Calu3 (cell line): ENCODE measurements at regions not wholly inside any gene's neighbourhood (a gene's known extent, or its start where the extent isn't known, plus 50 kb on each side); places are given as distances from the start of the nearest gene placed in this dataset.

Experiments used
- BruUV-seq: library from RNA; stranded (reverse); fragments of 400-500 nt; replicated peaks from 2 replicates; lab custom pipeline; 2021; lab: Mats Ljungman, UMichigan
- CTCF ChIA-PET: fragments of 300-600 bp; sonication (Branson Sonifier 250); formaldehyde crosslinking; loops from one replicate; lab custom pipeline; 2022; ENCODE audit warnings: antibody characterized with exemption; lab: Charles Lee
- DNase-seq: peaks from one replicate; pipeline ENCODE4 v3.0.0; 2022
- H3K27ac Mint-ChIP-seq: one replicate; pipeline ENCODE4 v1.8.0; 2022; ENCODE audit warnings: mixed read lengths; ENCODE audit not compliant: unreplicated experiment
- H3K27me3 Mint-ChIP-seq: one replicate; pipeline ENCODE4 v1.8.0; 2022; ENCODE audit warnings: mixed read lengths; ENCODE audit not compliant: unreplicated experiment
- H3K36me3 Mint-ChIP-seq: one replicate; pipeline ENCODE4 v1.8.0; 2022; ENCODE audit warnings: mild to moderate bottlenecking, moderate library complexity, mixed read lengths; ENCODE audit not compliant: insufficient read depth, unreplicated experiment
- H3K4me1 Mint-ChIP-seq: one replicate; pipeline ENCODE4 v1.8.0; 2022; ENCODE audit warnings: mild to moderate bottlenecking, low read depth, mixed read lengths; ENCODE audit not compliant: unreplicated experiment
- H3K4me3 Mint-ChIP-seq: one replicate; pipeline ENCODE4 v1.8.0; 2022; ENCODE audit warnings: mild to moderate bottlenecking, low read depth, moderate library complexity, mixed read lengths; ENCODE audit not compliant: unreplicated experiment
- H3K9me3 Mint-ChIP-seq: one replicate; pipeline ENCODE4 v1.8.0; 2022; ENCODE audit warnings: low read depth, mixed read lengths; ENCODE audit not compliant: unreplicated experiment
- intact Hi-C: fragments of 100-400 bp; cut with micrococcal nuclease; formaldehyde crosslinking; loops from one replicate; pipeline ENCODE4 v1.10.0; 2022; ENCODE audit not compliant: unreplicated experiment
- TF ChIP-seq, protein P1 (sequence below): fragments of 200-600 bp; IDR thresholded peaks from one replicate; pipeline ENCODE4 v1.8.0; 2022; ENCODE audit warnings: antibody characterized with exemption; ENCODE audit not compliant: unreplicated experiment

DNA sequence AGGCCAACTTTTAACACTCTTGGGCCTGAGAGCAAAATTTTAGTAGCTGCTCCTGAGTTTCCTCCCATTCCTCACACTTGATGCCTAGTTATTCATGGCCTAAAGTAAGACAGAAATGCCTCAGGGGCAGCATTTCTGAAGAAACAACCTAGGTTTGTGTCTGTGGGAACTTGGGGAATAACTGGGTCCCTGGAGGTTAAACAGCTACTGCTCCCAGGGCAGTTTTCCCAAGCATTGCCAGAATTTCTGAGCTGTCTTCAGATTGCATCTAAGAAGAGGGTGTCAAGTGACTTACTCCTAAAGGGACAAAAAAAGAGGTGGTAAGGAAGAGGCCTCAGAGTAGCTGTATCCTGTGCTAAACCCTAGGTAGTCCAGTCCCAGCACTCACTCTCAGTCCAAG is 130.8 kb upstream of the ACSL4 start:
- no peak for DNase-seq
- no peak overlapping the region for H3K4me3 Mint-ChIP-seq
- intact Hi-C loops, result no loop called here
- no TSS peak for BruUV-seq
- no peaks in the 10 kb centered on the region for H3K36me3 Mint-ChIP-seq
- H3K4me1 Mint-ChIP-seq, result peaks cover 16% of the 10 kb centered on the region
- no peaks in the 10 kb centered on the region for H3K9me3 Mint-ChIP-seq
- H3K27ac Mint-ChIP-seq, result no peak overlapping the region
- CTCF ChIA-PET, result no interaction called here
- TF ChIP-seq, protein P1, sequence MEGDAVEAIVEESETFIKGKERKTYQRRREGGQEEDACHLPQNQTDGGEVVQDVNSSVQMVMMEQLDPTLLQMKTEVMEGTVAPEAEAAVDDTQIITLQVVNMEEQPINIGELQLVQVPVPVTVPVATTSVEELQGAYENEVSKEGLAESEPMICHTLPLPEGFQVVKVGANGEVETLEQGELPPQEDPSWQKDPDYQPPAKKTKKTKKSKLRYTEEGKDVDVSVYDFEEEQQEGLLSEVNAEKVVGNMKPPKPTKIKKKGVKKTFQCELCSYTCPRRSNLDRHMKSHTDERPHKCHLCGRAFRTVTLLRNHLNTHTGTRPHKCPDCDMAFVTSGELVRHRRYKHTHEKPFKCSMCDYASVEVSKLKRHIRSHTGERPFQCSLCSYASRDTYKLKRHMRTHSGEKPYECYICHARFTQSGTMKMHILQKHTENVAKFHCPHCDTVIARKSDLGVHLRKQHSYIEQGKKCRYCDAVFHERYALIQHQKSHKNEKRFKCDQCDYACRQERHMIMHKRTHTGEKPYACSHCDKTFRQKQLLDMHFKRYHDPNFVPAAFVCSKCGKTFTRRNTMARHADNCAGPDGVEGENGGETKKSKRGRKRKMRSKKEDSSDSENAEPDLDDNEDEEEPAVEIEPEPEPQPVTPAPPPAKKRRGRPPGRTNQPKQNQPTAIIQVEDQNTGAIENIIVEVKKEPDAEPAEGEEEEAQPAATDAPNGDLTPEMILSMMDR, result no peak
- H3K27me3 Mint-ChIP-seq, result no peaks in the 10 kb centered on the region

DNA sequence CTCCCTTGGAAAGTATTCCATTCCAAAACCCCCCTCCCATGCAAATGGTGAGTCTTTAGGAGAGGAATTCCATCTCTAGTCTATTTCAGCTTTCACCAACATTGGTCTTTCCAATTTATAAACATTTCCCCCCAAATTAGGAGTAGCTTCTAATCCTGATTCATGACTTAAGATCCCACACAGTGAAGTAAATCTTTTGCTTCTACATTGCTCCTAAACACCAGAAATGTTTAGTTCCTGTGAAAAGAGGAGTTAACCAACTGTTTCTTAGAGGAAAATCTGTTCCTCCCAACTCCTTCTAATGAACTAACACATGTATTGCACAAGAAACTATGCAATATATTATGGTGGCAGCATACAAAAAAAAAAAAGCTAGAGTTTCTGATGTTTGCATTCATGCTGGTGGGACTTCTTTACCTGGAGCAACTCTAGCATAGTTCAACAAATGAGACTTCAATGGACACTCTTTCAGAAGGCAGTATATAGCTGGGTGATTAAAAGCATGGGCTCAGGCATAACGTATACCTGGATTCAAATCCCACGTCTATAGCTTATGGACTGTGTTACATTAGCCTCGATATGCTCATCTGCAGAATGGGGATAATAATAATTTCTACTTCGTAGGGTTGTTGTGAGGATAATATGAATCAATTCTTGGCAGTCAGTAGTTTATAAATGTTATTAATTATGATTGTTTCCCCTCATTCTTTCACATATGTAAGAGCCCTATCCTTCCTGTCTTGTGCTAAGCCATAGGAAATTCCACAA is 131.6 kb upstream of the TMEM164 start:
- no peaks in the 10 kb centered on the region for H3K9me3 Mint-ChIP-seq
- H3K27me3 Mint-ChIP-seq, result no peaks in the 10 kb centered on the region
- no peak for DNase-seq
- no peaks in the 10 kb centered on the region for H3K4me1 Mint-ChIP-seq
- CTCF ChIA-PET, result interaction anchor here (0.7 to 0.9 kb wide), 3 partner anchors 14 to 44 kb away, joined by 3 to 4 read pairs (median 3); no protein-coding TSS in a partner anchor
- intact Hi-C loops, result no loop called here
- no peak overlapping the region for H3K27ac Mint-ChIP-seq
- H3K36me3 Mint-ChIP-seq, result no peaks in the 10 kb centered on the region
- no peak overlapping the region for H3K4me3 Mint-ChIP-seq
- TF ChIP-seq, protein P1, result no peak
- BruUV-seq, result no TSS peak

DNA sequence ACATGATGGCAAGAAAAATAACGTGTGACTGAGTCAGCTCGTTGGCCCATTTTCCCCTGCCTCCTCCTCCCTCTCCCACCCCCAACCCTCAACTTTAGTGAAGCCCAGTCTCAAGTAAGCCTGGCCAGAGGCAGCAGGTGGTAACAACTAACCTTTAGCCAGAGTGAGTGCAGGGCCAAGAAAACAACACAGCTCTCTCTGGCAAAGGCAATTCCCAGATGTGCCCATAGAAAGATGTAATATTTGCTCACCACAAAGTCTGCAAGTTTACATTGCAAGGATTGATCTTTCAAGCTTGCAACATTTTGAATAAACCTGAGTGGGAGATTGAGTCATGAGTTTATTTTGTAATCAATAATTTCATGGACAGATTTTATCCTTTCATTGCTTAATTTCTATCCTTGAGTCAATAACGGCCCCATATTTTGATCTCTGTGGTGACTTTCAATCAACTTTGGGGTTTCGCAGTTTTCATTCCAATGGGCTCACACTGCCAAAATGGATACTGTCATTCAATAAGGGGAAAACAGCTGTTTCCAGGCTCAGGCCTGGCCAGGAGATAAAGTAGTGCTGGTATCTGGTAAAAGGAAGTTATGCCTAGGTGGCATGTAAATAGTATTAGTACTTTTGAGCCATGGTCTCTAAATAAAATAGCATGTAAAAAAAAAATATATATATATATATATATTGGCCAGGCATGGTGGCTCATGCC is 130.7 kb upstream of the TMEM164 start:
- Mint-ChIP-seq H3K4me1 (no peaks in the 10 kb centered on the region), H3K9me3 (no peaks in the 10 kb centered on the region), H3K4me3 (no peak overlapping the region), H3K36me3 (no peaks in the 10 kb centered on the region), H3K27ac (no peak overlapping the region), H3K27me3 (no peaks in the 10 kb centered on the region)
- TF ChIP-seq, protein P1, result no peak
- DNase-seq, result no peak
- intact Hi-C loops, result no loop called here
- CTCF ChIA-PET, result interaction anchor here (0.8 to 0.9 kb wide), 2 partner anchors 15 to 45 kb away, joined by 3 read pairs; no protein-coding TSS in a partner anchor
- BruUV-seq, result no TSS peak

GRCh38 chrX:109873574-109873973 is 129.3 kb upstream of the TMEM164 start:
- TF ChIP-seq, protein P1, result no peak
- Mint-ChIP-seq H3K4me1 (peaks cover 2% of the 10 kb centered on the region), H3K27ac (no peak overlapping the region), H3K36me3 (no peaks in the 10 kb centered on the region), H3K4me3 (no peak overlapping the region), H3K27me3 (no peaks in the 10 kb centered on the region), H3K9me3 (no peaks in the 10 kb centered on the region)
- CTCF ChIA-PET, result no interaction called here
- DNase-seq, result no peak
- intact Hi-C loops, result no loop called here
- no TSS peak for BruUV-seq
